Trophoblast cell (in vitro differentiated cells and primary cell): ENCODE measurements at regions not wholly inside any gene's neighbourhood (a gene's known extent, or its start where the extent isn't known, plus 50 kb on each side); places are given as distances from the start of the nearest gene placed in this dataset.

Source experiments
- DNase-seq, 2 donors: peaks; one replicate each; pipeline ENCODE4 v3.0.0-alpha.2; 2016
- H2AFZ ChIP-seq: 2 replicates; pipeline ENCODE4 v1.6.1; 2013; ENCODE audit warnings: low read length, moderate library complexity, mild to moderate bottlenecking; ENCODE audit not compliant: insufficient read depth, poor library complexity
- H2AK5ac ChIP-seq: 2 replicates; pipeline ENCODE4 v1.6.1; 2013; ENCODE audit warnings: mild to moderate bottlenecking, low read length
- H2BK120ac ChIP-seq: 2 replicates; pipeline ENCODE4 v1.6.1; 2013; ENCODE audit warnings: low read length, mild to moderate bottlenecking, moderate library complexity; ENCODE audit not compliant: insufficient read depth, poor library complexity
- H2BK12ac ChIP-seq: 2 replicates; pipeline ENCODE4 v1.6.1; 2013; ENCODE audit warnings: mild to moderate bottlenecking, low read length, moderate library complexity
- H2BK5ac ChIP-seq: 2 replicates; pipeline ENCODE4 v1.6.1; 2013; ENCODE audit warnings: low read length, low read depth, moderate library complexity, mild to moderate bottlenecking; ENCODE audit not compliant: poor library complexity
- H3K14ac ChIP-seq: 2 replicates; pipeline ENCODE4 v1.6.1; 2013; ENCODE audit warnings: mild to moderate bottlenecking, low read length
- H3K18ac ChIP-seq: 2 replicates; pipeline ENCODE4 v1.6.1; 2013; ENCODE audit warnings: mild to moderate bottlenecking, low read length
- H3K23ac ChIP-seq: 2 replicates; pipeline ENCODE4 v1.6.1; 2013; ENCODE audit warnings: low read length
- H3K27ac ChIP-seq: 2 replicates; pipeline ENCODE4 v1.5.1; 2013; ENCODE audit warnings: low read depth, mild to moderate bottlenecking, inconsistent platforms, low read length, moderate library complexity
- H3K27me3 ChIP-seq: 2 replicates; pipeline ENCODE4 v1.6.1; 2013; ENCODE audit warnings: inconsistent platforms, mild to moderate bottlenecking, low read length, moderate library complexity; ENCODE audit not compliant: insufficient read depth
- H3K36me3 ChIP-seq, 2 experiments: 1 replicate in 1 of 2; 2 replicates in 1 of 2; pipeline ENCODE4 v1.6.1; 2013; ENCODE audit warnings: low read length in 2 of 2, mild to moderate bottlenecking in 2 of 2, moderate library complexity in 1 of 2; ENCODE audit not compliant: insufficient read depth in 2 of 2, control insufficient read depth in 1 of 2
- H3K4ac ChIP-seq: 2 replicates; pipeline ENCODE4 v1.6.1; 2013; ENCODE audit warnings: low read depth, mild to moderate bottlenecking, low read length, moderate library complexity
- H3K4me1 ChIP-seq, 2 experiments: 1 replicate in 1 of 2; 2 replicates in 1 of 2; pipeline ENCODE4 v1.6.1; 2013; ENCODE audit warnings: low read length in 2 of 2, mild to moderate bottlenecking in 2 of 2, moderate library complexity in 1 of 2; ENCODE audit not compliant: insufficient read depth in 2 of 2, control insufficient read depth in 1 of 2
- H3K4me2 ChIP-seq: 2 replicates; pipeline ENCODE4 v1.6.1; 2013; ENCODE audit warnings: inconsistent platforms, mild to moderate bottlenecking, low read length, moderate library complexity
- H3K4me3 ChIP-seq: 2 replicates; pipeline ENCODE4 v1.5.1; 2013; ENCODE audit warnings: mild to moderate bottlenecking, low read depth, low read length, inconsistent platforms
- H3K79me1 ChIP-seq: one replicate; pipeline ENCODE4 v1.6.1; 2013; ENCODE audit warnings: low read length
- H3K79me2 ChIP-seq: 2 replicates; pipeline ENCODE4 v1.6.1; 2013; ENCODE audit warnings: low read length, mild to moderate bottlenecking; ENCODE audit not compliant: control insufficient read depth, insufficient read depth, poor library complexity
- H3K9ac ChIP-seq: 2 replicates; pipeline ENCODE4 v1.6.1; 2013; ENCODE audit warnings: mild to moderate bottlenecking, low read length
- H3K9me3 ChIP-seq: 2 replicates; pipeline ENCODE4 v1.6.1; 2013; ENCODE audit warnings: low read depth, mild to moderate bottlenecking, control low read depth, inconsistent platforms, low read length; ENCODE audit not compliant: insufficient read depth
- H4K12ac ChIP-seq: 2 replicates; pipeline ENCODE4 v1.6.1; 2013; ENCODE audit warnings: low read depth, mild to moderate bottlenecking, low read length, moderate library complexity
- H4K8ac ChIP-seq: 2 replicates; pipeline ENCODE4 v1.6.1; 2013; ENCODE audit warnings: low read depth, mild to moderate bottlenecking, low read length, moderate library complexity
- H4K91ac ChIP-seq: one replicate; pipeline ENCODE4 v1.6.1; 2013; ENCODE audit warnings: low read depth, mild to moderate bottlenecking, low read length, moderate library complexity
- WGBS: extraction: QIAGEN DNeasy Blood & Tissue Kit; methylation state at CpG from one replicate; pipeline ENCODE4 v1.1.7; 2013; ENCODE audit warnings: missing lambda C conversion rate; ENCODE audit not compliant: insufficient read length, insufficient coverage; ENCODE audit errors: extremely low coverage; 5-methylcytosine and 5-hydroxymethylcytosine counted together

GRCh38 chr17:72492941-72493340 is 372.1 kb downstream of the SOX9 start:
- H3K79me1 ChIP-seq, result no peaks in the 10 kb centered on the region
- H3K18ac ChIP-seq, result no peak overlapping the region
- H3K4me2 ChIP-seq, result no peak overlapping the region
- no peak overlapping the region for H2AK5ac ChIP-seq
- H2AFZ ChIP-seq, result no peak overlapping the region
- H3K9me3 ChIP-seq, result peaks cover 2% of the 10 kb centered on the region
- no peak overlapping the region for H3K14ac ChIP-seq
- no peaks in the 10 kb centered on the region for H3K79me2 ChIP-seq
- H2BK5ac ChIP-seq, result no peak overlapping the region
- no peak overlapping the region for H4K8ac ChIP-seq
- no peaks in the 10 kb centered on the region for H3K4me1 ChIP-seq
- no peak overlapping the region for H2BK120ac ChIP-seq
- H3K27me3 ChIP-seq, result no peaks in the 10 kb centered on the region
- no peaks in the 10 kb centered on the region for H3K36me3 ChIP-seq
- WGBS, result no CpG with 5 or more reads among the region's 5 CpGs
- H4K12ac ChIP-seq, result no peak overlapping the region
- peak overlapping the region; percentile 35 for H3K4me3 ChIP-seq
- H3K27ac ChIP-seq, result no peak overlapping the region
- H3K4ac ChIP-seq, result no peak overlapping the region
- no peak overlapping the region for H4K91ac ChIP-seq
- H2BK12ac ChIP-seq, result no peak overlapping the region
- H3K23ac ChIP-seq, result no peak overlapping the region
- DNase-seq, result no peak
- H3K9ac ChIP-seq, result peak overlapping the region; percentile 52

GRCh38 chr17:72494566-72494965 is 373.7 kb downstream of the SOX9 start:
- H3K9me3 ChIP-seq, result peaks cover 2% of the 10 kb centered on the region
- no peaks in the 10 kb centered on the region for H3K79me1 ChIP-seq
- H4K8ac ChIP-seq, result no peak overlapping the region
- H3K4me1 ChIP-seq, result no peaks in the 10 kb centered on the region
- no peaks in the 10 kb centered on the region for H3K79me2 ChIP-seq
- H3K4me3 ChIP-seq, result no peak overlapping the region
- WGBS, result no CpG with 5 or more reads among the region's 2 CpGs
- peak overlapping the region; percentile 58 for H3K23ac ChIP-seq
- H3K4ac ChIP-seq, result no peak overlapping the region
- H3K9ac ChIP-seq, result no peak overlapping the region
- no peaks in the 10 kb centered on the region for H3K27me3 ChIP-seq
- no peak overlapping the region for H2BK120ac ChIP-seq
- H2AK5ac ChIP-seq, result no peak overlapping the region
- H2AFZ ChIP-seq, result no peak overlapping the region
- H2BK12ac ChIP-seq, result no peak overlapping the region
- no peak overlapping the region for H3K27ac ChIP-seq
- no peak overlapping the region for H4K91ac ChIP-seq
- H3K4me2 ChIP-seq, result no peak overlapping the region
- no peaks in the 10 kb centered on the region for H3K36me3 ChIP-seq
- no peak overlapping the region for H3K14ac ChIP-seq
- H2BK5ac ChIP-seq, result no peak overlapping the region
- H4K12ac ChIP-seq, result no peak overlapping the region
- no peak overlapping the region for H3K18ac ChIP-seq
- peak in 1 of 2 donors; percentile 13 for DNase-seq

GRCh38 chr17:72496461-72496860 is 375.6 kb downstream of the SOX9 start:
- Histone ChIP-seq H3K4me2 (no peak overlapping the region), H3K23ac (no peak overlapping the region), H3K9me3 (peaks cover 2% of the 10 kb centered on the region), H3K27me3 (no peaks in the 10 kb centered on the region), H3K18ac (no peak overlapping the region), H4K12ac (no peak overlapping the region), H3K79me1 (peaks cover under 1% of the 10 kb centered on the region), H2BK12ac (no peak overlapping the region), H3K4me1 (peaks cover 4 to 5% of the 10 kb centered on the region in 2 experiments), H2AK5ac (no peak overlapping the region), H3K14ac (no peak overlapping the region), H2BK5ac (no peak overlapping the region), H2AFZ (no peak overlapping the region), H3K27ac (no peak overlapping the region), H4K8ac (no peak overlapping the region), H3K79me2 (no peaks in the 10 kb centered on the region), H3K36me3 (no peaks in the 10 kb centered on the region), H3K4ac (no peak overlapping the region), H2BK120ac (no peak overlapping the region), H3K9ac (no peak overlapping the region), H3K4me3 (no peak overlapping the region), H4K91ac (no peak overlapping the region)
- no CpG with 5 or more reads among the region's 6 CpGs for WGBS
- DNase-seq, result no peak

- Histone ChIP-seq H3K4me3 (no peak overlapping the region), H3K4me1 (peaks cover 17 to 19% of the 10 kb centered on the region in 2 experiments), H3K9ac (no peak overlapping the region), H4K8ac (no peak overlapping the region), H3K23ac (no peak overlapping the region), H3K36me3 (no peaks in the 10 kb centered on the region), H2AFZ (no peak overlapping the region), H2BK5ac (no peak overlapping the region), H3K4ac (no peak overlapping the region), H3K79me2 (peaks cover 2% of the 10 kb centered on the region), H2BK120ac (no peak overlapping the region), H4K12ac (no peak overlapping the region), H2BK12ac (no peak overlapping the region), H3K27me3 (no peaks in the 10 kb centered on the region), H3K18ac (no peak overlapping the region), H3K4me2 (no peak overlapping the region), H3K79me1 (peaks cover 10% of the 10 kb centered on the region), H3K27ac (no peak overlapping the region), H3K14ac (no peak overlapping the region), H2AK5ac (no peak overlapping the region), H3K9me3 (peaks cover 2% of the 10 kb centered on the region), H4K91ac (no peak overlapping the region)
- DNase-seq, result no peak
- WGBS, result no CpG with 5 or more reads among the region's 3 CpGs
Measured at GRCh38 chr17:72497915-72498314, 377.1 kb downstream of the SOX9 start.
